ENCODE measurements at regions not wholly inside any gene's neighbourhood (a gene's known extent, or its start where the extent isn't known, plus 50 kb on each side); places are given as distances from the start of the nearest gene placed in this dataset.

DNA sequence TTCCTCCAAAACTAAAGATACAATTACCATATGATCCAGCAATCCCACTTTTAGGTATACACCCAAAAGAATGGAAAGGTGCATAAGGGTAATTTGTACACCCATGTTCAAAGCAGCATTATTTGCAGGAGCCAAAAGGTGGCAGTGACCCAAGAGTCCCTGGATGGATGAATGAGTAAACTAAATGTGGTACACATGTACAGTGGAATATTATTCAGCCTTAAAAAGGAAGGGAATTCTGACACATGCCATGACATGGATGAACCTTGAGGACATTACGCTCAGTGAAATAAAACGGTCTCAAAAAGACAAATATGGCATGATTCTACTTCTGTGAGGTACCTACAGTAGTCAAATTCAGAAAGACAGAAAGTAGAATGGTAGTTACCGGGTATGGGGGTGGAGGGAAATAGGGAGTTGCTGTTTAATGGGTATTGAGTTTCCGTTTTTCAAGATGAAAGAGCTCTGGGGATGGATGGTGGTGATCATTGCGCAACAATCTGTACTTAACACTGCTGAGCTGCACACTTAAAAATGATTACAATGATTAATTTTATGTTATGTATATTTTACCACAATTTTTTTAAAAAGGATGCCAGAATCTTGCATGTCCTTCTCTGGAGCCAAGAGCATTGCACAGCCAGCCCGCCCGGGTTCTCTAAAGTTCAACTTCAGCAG lies 518.9 kb upstream of the JARID2 start:
- H3K27me3 ChIP-seq (ENCODE audit: control insufficient read depth in 3 of 3, insufficient read depth in 3 of 3, low read length in 2 of 3) = no peaks in the 10 kb centered on the region
- DNase-seq (peak; percentile 54 to 87 (median 73)), ATAC-seq (ENCODE audit: insufficient read depth, low FRiP score) (no peak)
- TF ChIP-seq, protein P1, sequence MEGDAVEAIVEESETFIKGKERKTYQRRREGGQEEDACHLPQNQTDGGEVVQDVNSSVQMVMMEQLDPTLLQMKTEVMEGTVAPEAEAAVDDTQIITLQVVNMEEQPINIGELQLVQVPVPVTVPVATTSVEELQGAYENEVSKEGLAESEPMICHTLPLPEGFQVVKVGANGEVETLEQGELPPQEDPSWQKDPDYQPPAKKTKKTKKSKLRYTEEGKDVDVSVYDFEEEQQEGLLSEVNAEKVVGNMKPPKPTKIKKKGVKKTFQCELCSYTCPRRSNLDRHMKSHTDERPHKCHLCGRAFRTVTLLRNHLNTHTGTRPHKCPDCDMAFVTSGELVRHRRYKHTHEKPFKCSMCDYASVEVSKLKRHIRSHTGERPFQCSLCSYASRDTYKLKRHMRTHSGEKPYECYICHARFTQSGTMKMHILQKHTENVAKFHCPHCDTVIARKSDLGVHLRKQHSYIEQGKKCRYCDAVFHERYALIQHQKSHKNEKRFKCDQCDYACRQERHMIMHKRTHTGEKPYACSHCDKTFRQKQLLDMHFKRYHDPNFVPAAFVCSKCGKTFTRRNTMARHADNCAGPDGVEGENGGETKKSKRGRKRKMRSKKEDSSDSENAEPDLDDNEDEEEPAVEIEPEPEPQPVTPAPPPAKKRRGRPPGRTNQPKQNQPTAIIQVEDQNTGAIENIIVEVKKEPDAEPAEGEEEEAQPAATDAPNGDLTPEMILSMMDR (IDR thresholded peaks at IDR 0.05; ENCODE audit: control extremely low read depth, extremely low read depth) = no peak
- H3K27ac ChIP-seq (ENCODE audit: low read depth in 1 of 2, low read length in 1 of 2) = no peak overlapping the region
- H3K4me1 ChIP-seq (ENCODE audit: control insufficient read depth in 5 of 5, insufficient read depth in 5 of 5, low read length in 5 of 5) = peaks cover 0 to 48% (median 0%) of the 10 kb centered on the region in 5 donors
- no peak overlapping the region for H3K4me3 ChIP-seq
- H3K36me3 ChIP-seq (ENCODE audit: control insufficient read depth in 4 of 4, insufficient read depth in 4 of 4, low read length in 4 of 4) = no peaks in the 10 kb centered on the region
- H3K9me3 ChIP-seq (ENCODE audit: control insufficient read depth in 4 of 4, insufficient read depth in 3 of 4, low read length in 3 of 4) = no peaks in the 10 kb centered on the region
- WGBS, 2 donors = 49 to 69% methylated on average over 7 of the region's 7 CpGs
- H3K9ac ChIP-seq (ENCODE audit: insufficient read depth in 1 of 2, low read length in 2 of 2) = no peak overlapping the region

- H3K27ac ChIP-seq (ENCODE audit: low read depth in 1 of 2, low read length in 1 of 2) = peak overlapping the region in 1 of 2 donors; percentile 3
- no peaks in the 10 kb centered on the region for H3K27me3 ChIP-seq (ENCODE audit: control insufficient read depth in 3 of 3, insufficient read depth in 3 of 3, low read length in 2 of 3)
- TF ChIP-seq, protein P1 (IDR thresholded peaks at IDR 0.05; ENCODE audit: control extremely low read depth, extremely low read depth) = no peak
- no peaks in the 10 kb centered on the region for H3K36me3 ChIP-seq (ENCODE audit: control insufficient read depth in 4 of 4, insufficient read depth in 4 of 4, low read length in 4 of 4)
- H3K4me3 ChIP-seq = no peak overlapping the region
- ATAC-seq (ENCODE audit: insufficient read depth, low FRiP score) (peak; percentile 48), DNase-seq (peak in 1 of 3 donors; percentile 51)
- H3K4me1 ChIP-seq (ENCODE audit: control insufficient read depth in 5 of 5, insufficient read depth in 5 of 5, low read length in 5 of 5) = peaks cover 0 to 48% (median 0%) of the 10 kb centered on the region in 5 donors
- H3K9ac ChIP-seq (ENCODE audit: insufficient read depth in 1 of 2, low read length in 2 of 2) = no peak overlapping the region
- WGBS, 2 donors = 49 to 69% methylated on average over 7 of the region's 7 CpGs
- H3K9me3 ChIP-seq (ENCODE audit: control insufficient read depth in 4 of 4, insufficient read depth in 3 of 4, low read length in 3 of 4) = no peaks in the 10 kb centered on the region
These were observed 518.1 kb upstream of the JARID2 start for GRCh38 chr6:14727494-14728395.

DNA sequence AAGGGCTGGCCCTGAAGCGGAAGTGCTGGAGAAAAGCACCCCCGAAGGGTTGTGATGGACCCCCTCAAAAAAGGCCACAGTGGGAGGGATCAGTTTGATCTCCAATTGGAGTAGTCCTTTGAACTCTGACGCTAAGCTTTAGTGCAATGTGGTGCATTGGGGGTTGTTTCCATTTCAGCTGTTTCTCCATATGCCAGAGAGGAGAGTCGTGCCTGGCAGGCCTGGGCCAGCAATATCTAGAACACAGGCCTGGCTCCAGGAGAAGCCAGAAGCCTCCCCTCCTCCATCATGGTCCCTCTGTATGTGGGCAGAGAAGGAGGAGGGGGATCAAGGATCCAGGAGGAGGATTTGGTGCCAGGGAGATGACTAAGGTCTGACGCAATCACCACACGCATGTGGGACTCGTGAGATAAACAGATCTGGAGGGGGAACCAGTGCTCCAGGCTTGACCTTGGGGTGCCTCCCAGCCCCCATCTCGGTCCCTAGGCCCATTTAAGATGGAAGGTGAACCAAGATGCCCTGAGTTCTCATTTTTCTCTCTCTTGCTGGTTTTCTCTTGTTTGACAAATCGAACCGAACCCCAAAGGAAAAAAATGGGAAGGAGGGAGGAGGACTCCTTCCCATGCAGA lies 517.4 kb upstream of the JARID2 start:
- DNase-seq (peak; percentile 33 to 59 (median 37)), ATAC-seq (ENCODE audit: insufficient read depth, low FRiP score) (peak; percentile 31)
- H3K4me3 ChIP-seq = no peak overlapping the region
- H3K4me1 ChIP-seq (ENCODE audit: control insufficient read depth in 5 of 5, insufficient read depth in 5 of 5, low read length in 5 of 5) = peaks cover 0 to 48% (median 0%) of the 10 kb centered on the region in 5 donors
- H3K9me3 ChIP-seq (ENCODE audit: control insufficient read depth in 4 of 4, insufficient read depth in 3 of 4, low read length in 3 of 4) = no peaks in the 10 kb centered on the region
- no peak overlapping the region for H3K9ac ChIP-seq (ENCODE audit: insufficient read depth in 1 of 2, low read length in 2 of 2)
- TF ChIP-seq, protein P1 (IDR thresholded peaks at IDR 0.05; ENCODE audit: control extremely low read depth, extremely low read depth) = no peak
- peak overlapping the region in 1 of 2 donors; percentile 3 for H3K27ac ChIP-seq (ENCODE audit: low read depth in 1 of 2, low read length in 1 of 2)
- no peaks in the 10 kb centered on the region for H3K27me3 ChIP-seq (ENCODE audit: control insufficient read depth in 3 of 3, insufficient read depth in 3 of 3, low read length in 2 of 3)
- H3K36me3 ChIP-seq (ENCODE audit: control insufficient read depth in 4 of 4, insufficient read depth in 4 of 4, low read length in 4 of 4) = no peaks in the 10 kb centered on the region
- WGBS, 2 donors = 57 to 70% methylated on average over 10 of the region's 10 CpGs
